HL-60 (cell line): ENCODE measurements at regions not wholly inside any gene's neighbourhood (a gene's known extent, or its start where the extent isn't known, plus 50 kb on each side); places are given as distances from the start of the nearest gene placed in this dataset.

ENCODE experiments used
- DNase-seq, 2 experiments: peaks; one replicate each; pipeline ENCODE4 v3.0.0-alpha.2; 2010 to 2020; ENCODE audit warnings: low read depth in 1 of 2, low spot score in 1 of 2
- H3K27ac ChIP-seq: fragments of 250-450 bp; sonication (Bioruptor Pico); replicated peaks from 2 replicates; pipeline ENCODE4 v1.5.1; 2020; ENCODE audit warnings: mild to moderate bottlenecking, moderate library complexity
- H3K27me3 ChIP-seq: fragments of 250-450 bp; sonication (Bioruptor Pico); 2 replicates; pipeline ENCODE4 v1.5.1; 2021; ENCODE audit warnings: mild to moderate bottlenecking, moderate library complexity; ENCODE audit not compliant: insufficient read depth, poor library complexity, severe bottlenecking
- H3K4me3 ChIP-seq: replicated peaks from 2 replicates; pipeline ENCODE4 v1.5.1; 2011; ENCODE audit warnings: mild to moderate bottlenecking, control low read depth, low read length; ENCODE audit not compliant: insufficient read depth
- GABPA ChIP-seq: IDR thresholded peaks from 2 replicates; pipeline ENCODE4 v1.6.1; 2012; ENCODE audit warnings: low read depth
- POLR2AphosphoS5 ChIP-seq: IDR thresholded peaks from 2 replicates; pipeline ENCODE4 v1.6.1; 2012; ENCODE audit warnings: low read depth
- SPI1 ChIP-seq: IDR thresholded peaks from 2 replicates; pipeline ENCODE4 v1.6.1; 2012; ENCODE audit warnings: low read depth, mild to moderate bottlenecking, borderline replicate concordance
- TF ChIP-seq, protein P1 (sequence below): IDR thresholded peaks from 2 replicates; pipeline ENCODE4 v1.6.1; 2012; ENCODE audit warnings: low read depth; ENCODE audit not compliant: insufficient replicate concordance
- TF ChIP-seq, protein P2 (sequence below): IDR thresholded peaks from one replicate; pipeline ENCODE4 v1.5.1; 2011; ENCODE audit warnings: low read length, control low read depth, inconsistent platforms; ENCODE audit not compliant: insufficient read depth

DNA sequence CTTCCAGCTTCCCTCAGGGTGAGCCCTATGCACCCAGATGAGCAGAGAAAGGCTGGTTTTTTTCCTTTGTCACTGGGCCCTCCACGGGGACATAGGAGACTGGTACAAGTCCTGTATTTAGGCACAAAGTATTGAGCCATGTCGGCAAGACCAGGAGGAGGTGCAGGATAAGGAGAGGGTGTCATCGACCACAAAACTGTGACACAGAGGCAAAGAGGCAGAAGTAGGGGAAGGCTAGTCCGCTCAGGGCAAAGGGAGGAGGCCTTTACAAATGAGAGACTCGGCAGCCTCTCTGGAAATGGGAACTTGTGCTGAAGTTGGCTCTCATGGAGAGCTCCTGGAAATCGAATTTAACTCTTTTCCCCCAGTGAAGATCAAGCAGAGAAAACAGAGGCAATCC, 70.7 kb upstream of the CAMK1G start:
- H3K4me3 ChIP-seq, result no peak overlapping the region

DNA sequence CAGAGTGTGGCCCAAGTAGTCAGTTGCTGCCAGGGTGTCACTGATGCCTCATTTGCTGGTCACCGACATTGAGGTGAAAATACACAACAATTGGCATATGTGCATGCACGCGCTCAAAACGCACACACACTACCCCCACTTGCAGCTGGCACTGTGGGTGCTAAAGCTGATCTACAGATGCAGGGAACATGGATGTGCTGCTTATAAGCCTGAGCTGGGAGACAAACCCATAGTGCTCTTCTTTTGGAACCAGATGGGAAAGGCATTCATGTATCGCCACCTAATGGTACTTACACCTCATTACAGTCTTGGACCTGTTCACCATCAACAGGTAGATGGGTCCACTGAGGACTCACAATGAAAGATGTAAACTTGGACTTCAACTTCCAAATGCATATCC, 70.3 kb upstream of the CAMK1G start:
- DNase-seq, result peak in 1 of 2 experiments; percentile 5
- Histone ChIP-seq H3K4me3 (no peak overlapping the region), H3K27me3 (no peaks in the 10 kb centered on the region), H3K27ac (no peak overlapping the region)
- TF ChIP-seq POLR2AphosphoS5 (no peak), GABPA (no peak), SPI1 (no peak)
- TF ChIP-seq, protein P1, sequence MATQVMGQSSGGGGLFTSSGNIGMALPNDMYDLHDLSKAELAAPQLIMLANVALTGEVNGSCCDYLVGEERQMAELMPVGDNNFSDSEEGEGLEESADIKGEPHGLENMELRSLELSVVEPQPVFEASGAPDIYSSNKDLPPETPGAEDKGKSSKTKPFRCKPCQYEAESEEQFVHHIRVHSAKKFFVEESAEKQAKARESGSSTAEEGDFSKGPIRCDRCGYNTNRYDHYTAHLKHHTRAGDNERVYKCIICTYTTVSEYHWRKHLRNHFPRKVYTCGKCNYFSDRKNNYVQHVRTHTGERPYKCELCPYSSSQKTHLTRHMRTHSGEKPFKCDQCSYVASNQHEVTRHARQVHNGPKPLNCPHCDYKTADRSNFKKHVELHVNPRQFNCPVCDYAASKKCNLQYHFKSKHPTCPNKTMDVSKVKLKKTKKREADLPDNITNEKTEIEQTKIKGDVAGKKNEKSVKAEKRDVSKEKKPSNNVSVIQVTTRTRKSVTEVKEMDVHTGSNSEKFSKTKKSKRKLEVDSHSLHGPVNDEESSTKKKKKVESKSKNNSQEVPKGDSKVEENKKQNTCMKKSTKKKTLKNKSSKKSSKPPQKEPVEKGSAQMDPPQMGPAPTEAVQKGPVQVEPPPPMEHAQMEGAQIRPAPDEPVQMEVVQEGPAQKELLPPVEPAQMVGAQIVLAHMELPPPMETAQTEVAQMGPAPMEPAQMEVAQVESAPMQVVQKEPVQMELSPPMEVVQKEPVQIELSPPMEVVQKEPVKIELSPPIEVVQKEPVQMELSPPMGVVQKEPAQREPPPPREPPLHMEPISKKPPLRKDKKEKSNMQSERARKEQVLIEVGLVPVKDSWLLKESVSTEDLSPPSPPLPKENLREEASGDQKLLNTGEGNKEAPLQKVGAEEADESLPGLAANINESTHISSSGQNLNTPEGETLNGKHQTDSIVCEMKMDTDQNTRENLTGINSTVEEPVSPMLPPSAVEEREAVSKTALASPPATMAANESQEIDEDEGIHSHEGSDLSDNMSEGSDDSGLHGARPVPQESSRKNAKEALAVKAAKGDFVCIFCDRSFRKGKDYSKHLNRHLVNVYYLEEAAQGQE, result no peak
- TF ChIP-seq, protein P2, sequence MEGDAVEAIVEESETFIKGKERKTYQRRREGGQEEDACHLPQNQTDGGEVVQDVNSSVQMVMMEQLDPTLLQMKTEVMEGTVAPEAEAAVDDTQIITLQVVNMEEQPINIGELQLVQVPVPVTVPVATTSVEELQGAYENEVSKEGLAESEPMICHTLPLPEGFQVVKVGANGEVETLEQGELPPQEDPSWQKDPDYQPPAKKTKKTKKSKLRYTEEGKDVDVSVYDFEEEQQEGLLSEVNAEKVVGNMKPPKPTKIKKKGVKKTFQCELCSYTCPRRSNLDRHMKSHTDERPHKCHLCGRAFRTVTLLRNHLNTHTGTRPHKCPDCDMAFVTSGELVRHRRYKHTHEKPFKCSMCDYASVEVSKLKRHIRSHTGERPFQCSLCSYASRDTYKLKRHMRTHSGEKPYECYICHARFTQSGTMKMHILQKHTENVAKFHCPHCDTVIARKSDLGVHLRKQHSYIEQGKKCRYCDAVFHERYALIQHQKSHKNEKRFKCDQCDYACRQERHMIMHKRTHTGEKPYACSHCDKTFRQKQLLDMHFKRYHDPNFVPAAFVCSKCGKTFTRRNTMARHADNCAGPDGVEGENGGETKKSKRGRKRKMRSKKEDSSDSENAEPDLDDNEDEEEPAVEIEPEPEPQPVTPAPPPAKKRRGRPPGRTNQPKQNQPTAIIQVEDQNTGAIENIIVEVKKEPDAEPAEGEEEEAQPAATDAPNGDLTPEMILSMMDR, result peak; percentile 56

More for the DNA sequence above, 70.7 kb upstream of the CAMK1G start:
- TF ChIP-seq SPI1 (no peak), GABPA (no peak), POLR2AphosphoS5 (no peak)
- TF ChIP-seq, protein P2, result no peak
- TF ChIP-seq, protein P1, result no peak
- Histone ChIP-seq H3K27me3 (no peaks in the 10 kb centered on the region), H3K27ac (no peak overlapping the region)
- no peak for DNase-seq

DNA sequence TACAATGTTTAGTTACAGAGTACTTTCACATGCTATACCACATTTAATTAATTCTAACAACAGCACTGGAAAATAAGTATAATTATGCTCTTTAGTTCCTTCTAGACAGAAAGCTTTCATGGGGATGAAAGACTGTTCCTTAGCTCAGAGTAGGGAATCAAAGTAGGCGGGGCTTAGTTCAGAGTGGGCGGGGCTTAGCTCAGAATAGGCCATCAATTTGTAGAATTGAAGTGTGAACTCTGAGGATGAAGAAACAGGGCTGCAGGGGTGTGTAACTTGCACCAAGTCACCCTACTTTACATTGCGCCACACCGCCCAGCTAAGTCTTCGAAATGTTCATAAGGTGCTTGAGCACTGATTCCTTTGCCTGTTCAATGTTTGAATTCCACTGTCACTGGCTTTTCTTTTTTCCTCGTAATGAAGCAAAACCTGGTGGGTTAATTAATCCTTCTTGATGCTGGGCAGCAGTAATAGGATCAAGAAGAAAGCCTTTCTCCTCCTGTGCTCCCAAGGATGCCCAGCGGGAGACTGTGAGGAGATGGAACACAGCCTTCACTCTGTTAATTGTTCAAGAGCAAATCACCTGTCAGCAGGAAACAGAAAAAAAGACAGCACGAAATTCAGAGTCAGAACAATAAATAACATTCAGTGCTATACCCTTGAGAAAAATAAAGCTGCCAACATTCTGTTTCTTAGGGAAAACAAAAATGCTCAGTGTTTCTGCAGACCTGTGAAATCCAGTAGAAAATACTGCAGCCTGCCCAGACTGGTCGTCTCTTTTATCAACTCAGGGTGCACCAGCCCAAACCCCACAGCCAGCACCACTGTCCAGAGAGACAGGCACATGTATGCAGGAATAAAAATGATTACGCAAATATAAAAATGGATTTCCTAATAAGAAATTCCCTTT, 66.5 kb upstream of the CAMK1G start:
- H3K27me3 ChIP-seq, result no peaks in the 10 kb centered on the region
- no peak for DNase-seq
- no peak overlapping the region for H3K4me3 ChIP-seq
- H3K27ac ChIP-seq, result no peak overlapping the region
- TF ChIP-seq GABPA, result no peak
- TF ChIP-seq, protein P1, result no peak
- TF ChIP-seq POLR2AphosphoS5, result no peak
- TF ChIP-seq, protein P2, result no peak
